Small intestine (tissue), 7 donors: ENCODE measurements at regions not wholly inside any gene's neighbourhood (a gene's known extent, or its start where the extent isn't known, plus 50 kb on each side); places are given as distances from the start of the nearest gene placed in this dataset.

Experiments
- DNase-seq, 2 donors: peaks; one replicate each; pipeline versions ENCODE4 v3.0.0 to v3.0.0-alpha.2; 2013
- FAIRE-seq: peaks from 2 replicates; lab custom pipeline; 2012; peaks lifted over from hg19 to GRCh38; lab: Jason Lieb, UNC
- H3K27ac ChIP-seq, 3 donors: one replicate each; pipeline ENCODE4 v1.5.1; 2013; ENCODE audit warnings: low read length in 2 of 3, mild to moderate bottlenecking in 2 of 3, control low read depth in 1 of 3, inconsistent platforms in 1 of 3, low read depth in 1 of 3, moderate library complexity in 1 of 3
- H3K27me3 ChIP-seq, 3 donors: one replicate each; pipeline ENCODE4 v1.6.1; 2013; ENCODE audit warnings: low read length in 3 of 3, inconsistent platforms in 1 of 3; ENCODE audit not compliant: control insufficient read depth in 3 of 3, insufficient read depth in 3 of 3
- H3K36me3 ChIP-seq, 3 donors: one replicate each; pipeline ENCODE4 v1.6.1; 2013; ENCODE audit warnings: low read length in 3 of 3, inconsistent platforms in 1 of 3, low read depth in 1 of 3, mild to moderate bottlenecking in 1 of 3, moderate library complexity in 1 of 3; ENCODE audit not compliant: control insufficient read depth in 3 of 3, insufficient read depth in 2 of 3
- H3K4me1 ChIP-seq, 3 donors: one replicate each; pipeline ENCODE4 v1.6.1; 2013; ENCODE audit warnings: low read length in 2 of 3, inconsistent platforms in 1 of 3, low read depth in 1 of 3, mild to moderate bottlenecking in 1 of 3, moderate library complexity in 1 of 3; ENCODE audit not compliant: control insufficient read depth in 3 of 3, insufficient read depth in 2 of 3
- H3K4me3 ChIP-seq, 3 donors: one replicate each; pipeline ENCODE4 v1.5.1; 2013; ENCODE audit warnings: low read length in 3 of 3, control low read depth in 1 of 3, inconsistent platforms in 1 of 3, low read depth in 1 of 3, mild to moderate bottlenecking in 1 of 3, moderate library complexity in 1 of 3
- H3K9me3 ChIP-seq, 2 donors: one replicate each; pipeline ENCODE4 v1.6.1; 2013; ENCODE audit warnings: low read depth in 1 of 2, low read length in 1 of 2; ENCODE audit not compliant: control insufficient read depth in 2 of 2, insufficient read depth in 1 of 2
- WGBS, 3 donors: extraction: QIAGEN DNeasy Blood & Tissue Kit; methylation state at CpG; one replicate each; pipeline ENCODE4 v1.1.7; 2013; 5-methylcytosine and 5-hydroxymethylcytosine counted together
- donor health status: healthy with polysubstance abuse.
- donor health status: control.
- donor health status: control.
- donor health status: Bipolar disorder and iron deficiency.
- donor health status: healthy.

DNA sequence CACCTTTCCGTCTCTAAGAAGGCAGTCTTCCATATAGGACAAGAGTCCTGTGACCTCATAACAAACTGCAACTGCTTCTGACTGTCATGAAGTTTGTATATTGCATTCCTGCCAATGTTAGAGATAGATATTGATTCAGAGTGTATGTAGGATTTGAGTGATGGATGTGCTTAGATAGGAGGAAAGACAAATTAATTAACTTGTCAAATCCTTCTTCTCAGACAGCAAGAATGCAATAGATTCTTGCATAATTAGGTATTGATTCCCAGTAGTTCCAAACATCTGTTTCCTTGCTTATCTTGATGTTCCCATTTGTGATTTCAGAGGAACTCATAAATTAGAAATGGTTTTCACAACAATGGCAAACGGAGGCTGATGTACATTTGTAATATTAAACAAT, 555.3 kb downstream of the TRAM1L1 start:
- H3K4me1 ChIP-seq, result no peaks in the 10 kb centered on the region
- no peak overlapping the region for H3K4me3 ChIP-seq
- no peaks in the 10 kb centered on the region for H3K27me3 ChIP-seq
- no peak overlapping the region for H3K27ac ChIP-seq
- no peak for FAIRE-seq
- no peaks in the 10 kb centered on the region for H3K9me3 ChIP-seq
- WGBS, 3 donors, result 18 to 51% (median 30%) methylated on average over 2 of the region's 2 CpGs
- no peaks in the 10 kb centered on the region for H3K36me3 ChIP-seq
- no peak for DNase-seq

DNA sequence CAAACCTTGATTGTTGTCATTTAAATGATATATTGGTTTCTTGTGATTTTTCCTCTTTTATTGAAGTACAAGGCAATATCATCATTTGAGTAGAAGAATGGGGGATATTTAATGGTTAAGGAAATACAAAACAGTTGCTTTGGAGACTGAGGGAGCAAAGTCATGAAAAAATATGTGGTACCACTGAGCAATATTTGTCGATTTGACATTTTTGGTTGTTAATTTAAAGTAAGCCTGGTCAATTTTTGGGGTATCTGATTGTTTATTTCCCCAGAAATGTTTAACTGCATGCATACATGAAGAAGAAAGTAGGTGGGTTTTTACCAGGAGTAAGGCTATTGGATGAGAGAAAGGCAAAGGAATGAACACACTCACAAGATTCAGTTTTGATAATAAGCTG, 556.2 kb downstream of the TRAM1L1 start:
- Histone ChIP-seq H3K36me3 (no peaks in the 10 kb centered on the region), H3K4me3 (no peak overlapping the region), H3K27me3 (no peaks in the 10 kb centered on the region), H3K9me3 (no peaks in the 10 kb centered on the region), H3K4me1 (no peaks in the 10 kb centered on the region), H3K27ac (no peak overlapping the region)
- DNase-seq (no peak), FAIRE-seq (no peak)
- 77 to 92% (median 79%) methylated on average over 1 of the region's 1 CpG for WGBS, 3 donors

DNA sequence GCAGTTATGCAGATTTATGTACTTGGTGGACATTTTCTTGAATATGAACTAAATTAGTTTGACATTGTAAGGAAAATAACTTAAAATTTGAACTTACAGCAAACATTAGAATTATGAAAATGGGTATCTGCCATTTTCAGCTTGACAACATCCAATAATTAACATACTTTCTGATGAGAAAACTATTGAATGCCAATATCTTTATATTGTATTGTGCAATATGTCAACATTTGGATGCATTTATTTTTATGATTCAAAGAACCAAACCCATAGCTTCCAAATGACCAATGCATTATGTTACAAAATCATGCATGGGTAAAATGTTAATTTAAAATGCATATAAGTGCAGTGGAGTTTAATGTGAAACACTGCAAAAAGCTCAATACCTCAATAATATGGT, 562.5 kb downstream of the TRAM1L1 start:
- Histone ChIP-seq H3K36me3 (no peaks in the 10 kb centered on the region), H3K4me3 (no peak overlapping the region), H3K9me3 (no peaks in the 10 kb centered on the region), H3K27ac (no peak overlapping the region), H3K4me1 (no peaks in the 10 kb centered on the region), H3K27me3 (no peaks in the 10 kb centered on the region)
- no peak for FAIRE-seq
- DNase-seq, result no peak

- DNase-seq (no peak), FAIRE-seq (no peak)
- Histone ChIP-seq H3K4me3 (no peak overlapping the region), H3K27me3 (no peaks in the 10 kb centered on the region), H3K4me1 (no peaks in the 10 kb centered on the region), H3K9me3 (no peaks in the 10 kb centered on the region), H3K36me3 (no peaks in the 10 kb centered on the region), H3K27ac (no peak overlapping the region)
- WGBS, 3 donors, result 73 to 74% (median 74%) methylated on average over 3 of the region's 3 CpGs
These were observed 564.5 kb downstream of the TRAM1L1 start for GRCh38 chr4:116520886-116521285.

DNA sequence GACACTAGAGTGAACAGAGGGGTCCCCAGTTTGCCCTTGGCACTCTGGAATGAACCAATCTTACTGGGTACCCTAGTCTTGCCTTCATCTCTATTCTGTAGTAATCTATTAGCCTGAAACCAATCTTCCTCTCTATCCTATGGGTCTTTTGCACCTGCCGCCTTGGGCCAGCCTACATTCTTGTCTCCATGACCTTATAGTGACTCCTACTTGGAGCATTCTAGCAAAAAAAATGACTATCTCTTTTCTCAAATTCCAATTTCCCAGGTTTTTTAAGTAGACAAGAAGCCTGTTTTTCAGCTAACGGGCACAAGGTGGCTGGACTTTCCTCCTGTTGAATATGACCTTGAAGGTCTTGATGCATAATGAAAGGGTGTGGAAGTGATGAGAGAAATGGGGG, 568.7 kb downstream of the TRAM1L1 start:
- DNase-seq, result no peak
- no peak overlapping the region for H3K27ac ChIP-seq
- H3K27me3 ChIP-seq, result no peaks in the 10 kb centered on the region
- no peak for FAIRE-seq
- H3K9me3 ChIP-seq, result no peaks in the 10 kb centered on the region
- no peaks in the 10 kb centered on the region for H3K4me1 ChIP-seq
- 64 to 85% (median 82%) methylated on average over 2 of the region's 2 CpGs for WGBS, 3 donors
- no peak overlapping the region for H3K4me3 ChIP-seq
- H3K36me3 ChIP-seq, result no peaks in the 10 kb centered on the region

DNA sequence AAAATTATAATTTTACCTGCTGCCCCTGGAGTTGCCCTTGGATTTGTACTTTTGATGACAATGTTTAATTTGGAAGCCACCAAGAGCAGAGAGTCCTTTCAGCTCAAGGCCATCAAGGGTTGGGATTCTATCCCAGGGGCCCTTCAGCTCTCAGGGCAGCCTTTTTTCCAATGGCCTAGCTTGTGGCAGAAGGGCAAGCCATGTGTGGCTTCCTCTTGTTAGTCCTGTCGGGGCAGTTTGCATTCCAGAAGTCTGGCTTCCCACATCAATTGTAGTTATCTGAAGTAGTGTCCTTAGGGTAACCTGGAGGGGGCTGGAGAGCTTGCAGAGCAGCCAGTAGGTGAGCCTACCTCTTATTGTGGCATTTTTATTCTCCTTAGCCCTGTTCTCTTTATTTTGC, 569.4 kb downstream of the TRAM1L1 start:
- Histone ChIP-seq H3K9me3 (no peaks in the 10 kb centered on the region), H3K4me3 (no peak overlapping the region), H3K27ac (no peak overlapping the region), H3K36me3 (no peaks in the 10 kb centered on the region), H3K27me3 (no peaks in the 10 kb centered on the region), H3K4me1 (no peaks in the 10 kb centered on the region)
- FAIRE-seq, result no peak
- 16 to 64% (median 29%) methylated on average over 1 of the region's 1 CpG for WGBS, 3 donors
- no peak for DNase-seq

DNA sequence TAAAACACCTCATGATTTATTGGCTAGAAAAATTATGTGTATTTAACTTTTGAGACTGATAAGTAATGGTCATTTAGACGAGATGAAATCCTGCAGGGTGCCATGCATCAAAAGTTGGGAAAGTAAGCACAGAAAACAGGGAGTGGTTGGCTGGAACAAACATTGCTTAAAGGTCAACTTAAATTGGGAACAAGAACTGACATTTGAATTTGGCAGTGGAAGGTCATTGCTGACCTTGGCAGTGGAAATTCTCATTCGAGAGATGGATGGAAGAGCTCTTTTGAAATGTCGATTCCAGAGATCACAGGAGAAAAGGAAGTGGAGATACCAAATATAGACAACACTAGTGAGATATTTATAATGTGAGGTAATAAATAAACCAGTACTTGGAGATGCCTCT, 572.8 kb downstream of the TRAM1L1 start:
- Histone ChIP-seq H3K36me3 (no peaks in the 10 kb centered on the region), H3K4me1 (no peaks in the 10 kb centered on the region), H3K4me3 (no peak overlapping the region), H3K27ac (no peak overlapping the region), H3K27me3 (no peaks in the 10 kb centered on the region), H3K9me3 (no peaks in the 10 kb centered on the region)
- WGBS, 3 donors, result 61 to 64% (median 61%) methylated on average over 3 of the region's 3 CpGs
- FAIRE-seq (no peak), DNase-seq (no peak)

GRCh38 chr4:116501954-116502353, 583.4 kb downstream of the TRAM1L1 start:
- Histone ChIP-seq H3K36me3 (no peaks in the 10 kb centered on the region), H3K9me3 (no peaks in the 10 kb centered on the region), H3K4me1 (no peaks in the 10 kb centered on the region), H3K4me3 (no peak overlapping the region), H3K27ac (no peak overlapping the region), H3K27me3 (no peaks in the 10 kb centered on the region)
- DNase-seq (no peak), FAIRE-seq (no peak)
- WGBS, 3 donors, result 72 to 86% (median 73%) methylated on average over 4 of the region's 4 CpGs

- WGBS, 3 donors, result 67 to 77% (median 70%) methylated on average over 2 of the region's 2 CpGs
- no peaks in the 10 kb centered on the region for H3K9me3 ChIP-seq
- H3K36me3 ChIP-seq, result no peaks in the 10 kb centered on the region
- no peak overlapping the region for H3K4me3 ChIP-seq
- no peaks in the 10 kb centered on the region for H3K4me1 ChIP-seq
- DNase-seq, result no peak
- FAIRE-seq, result no peak
- H3K27me3 ChIP-seq, result no peaks in the 10 kb centered on the region
- no peak overlapping the region for H3K27ac ChIP-seq
These were observed 585.2 kb downstream of the TRAM1L1 start for GRCh38 chr4:116500225-116500624.
